GM11168 (cell line): ENCODE measurements at regions not wholly inside any gene's neighbourhood (a gene's known extent, or its start where the extent isn't known, plus 50 kb on each side); places are given as distances from the start of the nearest gene placed in this dataset.

Experiments
- in situ Hi-C: fragments of 300-500 bp; cut with MboI; formaldehyde crosslinking; loops from one replicate; pipeline ENCODE4 v1.12.0; 2022; ENCODE audit warnings: low sequenced_read_pairs; ENCODE audit not compliant: unreplicated experiment

DNA sequence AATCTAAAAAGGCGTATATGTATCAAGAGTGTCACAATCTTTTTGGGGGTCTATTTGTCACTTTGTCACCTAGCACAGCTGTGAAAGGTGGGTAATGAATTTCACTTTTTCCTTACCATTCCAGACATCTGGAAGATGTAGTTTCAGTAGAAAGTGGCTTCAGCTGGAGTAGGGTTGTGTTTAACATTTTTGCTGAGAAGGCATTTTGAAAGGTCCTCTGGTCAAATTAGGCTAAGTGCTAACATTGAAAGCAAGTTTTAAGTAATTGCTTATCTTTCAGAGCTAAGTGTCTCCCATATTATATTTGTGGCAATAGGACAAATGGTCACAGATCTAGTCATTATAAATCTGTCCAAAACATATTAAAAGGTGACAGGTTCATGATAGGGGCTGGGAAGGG, 542.1 kb upstream of the SPHKAP start:
- in situ Hi-C loops: no loop called here

DNA sequence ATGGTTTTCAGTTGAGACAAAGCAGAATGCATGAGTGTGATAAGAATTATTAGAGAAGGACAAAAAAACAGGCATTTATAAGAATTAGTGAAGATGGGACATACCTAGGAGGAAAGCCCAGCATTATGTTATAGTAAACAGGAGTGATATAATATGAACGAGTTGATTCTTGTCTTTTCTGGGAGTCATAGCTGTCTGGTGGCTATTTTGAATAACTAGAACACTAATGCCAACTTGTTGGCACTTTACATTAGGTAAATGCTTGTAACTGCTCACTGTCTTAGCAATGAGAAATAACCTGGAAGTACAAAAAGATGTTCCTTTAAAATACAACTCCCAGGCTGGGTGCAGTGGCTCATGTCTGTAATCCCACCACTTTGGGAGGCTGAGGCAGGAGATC, 540.8 kb upstream of the SPHKAP start:
- in situ Hi-C loops: no loop called here

DNA sequence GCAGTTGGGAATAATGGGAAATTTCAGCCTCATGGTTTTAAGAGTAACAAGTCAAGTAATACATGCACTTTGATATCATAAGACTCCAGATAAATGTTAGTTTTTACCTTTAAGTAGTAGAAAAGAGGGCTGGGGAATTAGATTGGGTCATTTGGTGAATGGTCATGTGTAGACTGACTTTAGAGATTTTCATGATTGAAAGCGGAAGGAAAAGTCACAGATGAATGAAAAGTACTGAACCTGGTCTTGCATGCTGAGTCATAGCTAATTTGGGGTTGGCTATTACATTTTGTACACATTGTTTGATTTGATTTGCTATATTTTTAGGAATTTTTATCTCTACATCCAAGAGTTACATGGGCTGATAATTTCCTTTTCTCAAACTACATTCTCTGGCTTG, 539.4 kb upstream of the SPHKAP start:
- in situ Hi-C loops: no loop called here

- in situ Hi-C loops: no loop called here
Measured at GRCh38 chr2:228709788-228710371, 528.4 kb upstream of the SPHKAP start.

- in situ Hi-C loops: no loop called here
Measured at GRCh38 chr2:228707846-228708245, 526.4 kb upstream of the SPHKAP start.

DNA sequence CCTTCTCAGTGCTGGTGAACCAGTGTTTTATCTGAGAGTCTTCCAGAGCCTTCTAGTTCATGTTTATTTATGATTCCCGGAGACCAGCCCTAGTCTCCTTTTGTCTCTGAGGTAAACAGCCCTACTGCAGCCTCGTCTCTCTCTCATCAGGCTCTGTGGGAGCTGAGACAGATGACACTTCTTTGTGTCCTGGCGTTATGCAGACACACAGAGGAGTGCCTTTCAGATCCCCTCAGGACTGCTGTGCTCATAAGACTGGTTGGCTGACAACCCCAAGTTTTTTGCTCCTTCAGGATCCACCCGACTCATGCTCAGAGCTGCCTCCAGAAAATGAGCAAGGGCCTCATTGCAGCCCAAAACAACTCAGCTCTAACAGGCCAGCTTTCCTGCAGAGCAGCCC, 523.8 kb upstream of the SPHKAP start:
- in situ Hi-C loops: no loop called here

GRCh38 chr2:228703152-228703551, 521.7 kb upstream of the SPHKAP start:
- in situ Hi-C loops: no loop called here

GRCh38 chr2:228701506-228701905, 520.0 kb upstream of the SPHKAP start:
- in situ Hi-C loops: no loop called here

- in situ Hi-C loops: no loop called here
Measured at GRCh38 chr2:228700638-228701037, 519.2 kb upstream of the SPHKAP start.

GRCh38 chr2:228699888-228700287, 518.4 kb upstream of the SPHKAP start:
- in situ Hi-C loops: no loop called here

DNA sequence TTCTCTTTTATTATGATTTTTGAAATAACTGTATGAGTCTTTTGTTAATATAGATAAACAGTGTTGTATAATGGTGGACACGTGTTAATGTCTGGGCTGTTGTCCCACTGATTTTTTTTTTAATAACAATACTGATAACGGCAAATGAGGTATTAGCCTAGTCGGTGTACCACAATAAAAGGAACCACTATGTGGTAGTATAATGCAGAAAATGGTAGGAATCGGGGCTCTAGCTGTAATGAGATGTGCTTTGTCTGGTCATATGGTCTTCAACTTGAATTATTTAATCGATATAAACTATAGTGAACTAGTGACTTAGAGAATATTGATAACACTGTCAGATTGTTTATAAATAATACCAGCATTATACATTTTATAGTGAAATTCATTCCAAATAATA, 517.9 kb upstream of the SPHKAP start:
- in situ Hi-C loops: no loop called here

- in situ Hi-C loops: no loop called here
Measured at GRCh38 chr2:228698963-228699362, 517.5 kb upstream of the SPHKAP start.

DNA sequence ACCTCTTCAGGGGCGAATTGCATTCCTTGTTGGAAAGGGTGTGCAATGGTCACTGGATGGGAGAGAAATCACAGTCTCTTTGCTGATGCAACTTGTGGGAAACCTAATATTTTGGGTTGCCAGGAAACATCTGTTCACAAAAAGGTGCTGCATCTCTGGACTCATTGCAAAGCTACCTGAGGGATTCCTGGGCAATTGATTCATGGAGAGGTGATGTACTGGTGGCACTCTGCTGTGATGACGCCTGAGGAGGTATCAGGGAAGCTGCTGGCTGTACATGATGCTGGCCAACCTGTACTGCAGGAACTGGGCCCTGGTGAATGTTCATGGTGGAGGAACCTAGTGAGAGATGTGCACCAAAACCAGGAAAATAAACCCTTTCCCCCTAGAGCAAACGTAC, 516.0 kb upstream of the SPHKAP start:
- in situ Hi-C loops: no loop called here

DNA sequence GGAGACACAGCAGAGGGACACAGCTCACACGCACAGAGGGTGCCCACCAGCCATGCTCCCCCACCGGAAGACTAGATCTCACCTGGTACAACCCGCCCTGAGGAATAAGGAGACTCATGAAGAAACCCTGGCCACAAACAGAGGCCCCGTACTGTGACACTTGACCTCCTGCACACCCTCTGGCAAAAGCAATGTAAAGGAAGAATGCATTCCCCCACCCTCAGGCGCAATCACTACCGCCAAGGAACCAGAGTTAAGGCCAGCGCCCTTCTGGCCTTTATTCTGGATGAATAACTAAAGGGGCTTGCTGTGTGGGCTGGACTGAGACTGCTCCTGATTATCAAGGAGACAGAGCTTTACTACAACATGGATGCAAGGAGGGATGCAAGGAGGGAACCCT, 509.2 kb upstream of the SPHKAP start:
- in situ Hi-C loops: no loop called here

DNA sequence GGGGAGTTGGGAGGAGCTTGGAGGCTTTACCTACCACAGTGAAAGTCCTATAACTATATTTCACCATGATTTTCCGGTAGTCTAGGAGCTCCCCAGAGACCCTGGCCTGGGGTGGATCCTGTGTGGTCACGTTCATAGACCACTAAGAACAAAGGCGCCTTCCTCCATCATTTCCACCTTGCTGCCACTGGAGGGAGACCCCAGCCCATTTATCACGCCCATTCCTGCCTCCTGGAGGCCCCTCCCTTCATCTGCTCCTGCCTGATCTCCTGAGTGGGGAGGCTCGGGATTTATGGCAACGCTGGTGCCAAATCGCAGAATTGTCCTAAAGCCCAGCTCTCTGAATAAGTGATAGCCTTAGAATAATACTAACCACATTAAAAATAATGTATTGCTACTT, 507.6 kb upstream of the SPHKAP start:
- in situ Hi-C loops: no loop called here

- in situ Hi-C loops: no loop called here
Measured at GRCh38 chr2:228688007-228688645, 506.6 kb upstream of the SPHKAP start.

DNA sequence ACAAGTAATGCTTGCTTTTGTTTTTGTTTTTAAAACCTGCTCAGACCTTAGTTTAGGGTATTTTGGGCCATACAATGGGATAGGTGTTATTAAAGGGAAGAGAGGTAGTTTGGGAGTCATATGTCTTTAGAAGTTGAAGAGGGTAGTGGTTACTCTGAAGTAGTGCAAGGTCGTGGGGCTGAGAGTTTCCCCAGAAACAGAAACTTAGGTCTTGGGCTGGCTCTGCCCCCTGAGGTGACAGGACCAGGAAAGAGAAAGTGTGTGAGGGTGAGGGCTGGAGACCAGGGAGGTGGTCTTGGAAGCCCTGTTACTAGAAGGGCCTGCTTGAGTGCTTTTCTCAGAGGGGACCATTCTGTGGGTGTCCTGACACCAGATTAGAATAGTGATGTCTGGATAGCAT, 500.5 kb upstream of the SPHKAP start:
- in situ Hi-C loops: no loop called here

DNA sequence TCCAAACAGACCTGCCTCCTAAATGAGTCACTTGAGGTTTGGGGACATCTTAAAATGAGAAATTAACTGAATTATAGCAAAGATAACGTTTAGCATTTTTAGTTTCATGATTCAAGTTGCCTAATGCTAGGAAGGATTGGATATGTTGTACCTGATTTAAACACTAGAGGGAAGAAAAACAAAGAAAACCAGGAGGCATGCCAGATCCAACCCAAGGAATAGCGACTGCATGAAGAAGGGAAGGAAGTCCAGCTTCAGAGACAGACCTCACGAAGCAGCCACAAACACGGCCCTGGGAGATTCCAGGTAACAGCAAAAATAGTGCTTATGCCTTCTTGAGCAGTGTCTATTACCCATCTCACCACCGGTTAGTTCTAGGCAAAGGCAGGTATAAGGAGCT, 499.9 kb upstream of the SPHKAP start:
- in situ Hi-C loops: no loop called here

DNA sequence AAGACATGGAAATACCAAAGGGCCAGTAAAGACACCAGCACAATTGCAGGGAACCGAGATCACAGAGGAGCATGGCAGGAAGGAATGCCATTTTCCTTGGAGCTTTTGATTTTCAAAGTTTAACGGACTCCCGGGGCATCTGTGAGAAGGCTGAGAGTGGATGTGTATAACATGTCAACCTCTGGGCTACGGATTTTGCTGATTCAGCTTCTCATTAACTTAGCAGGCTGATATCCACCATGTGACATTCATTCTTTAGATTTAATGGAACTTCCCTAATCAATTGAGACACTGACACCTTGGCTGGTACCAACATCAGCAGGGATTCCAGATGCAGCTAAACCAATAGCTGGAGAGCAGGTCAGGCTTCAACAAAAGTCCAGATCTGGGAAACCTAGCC, 496.6 kb upstream of the SPHKAP start:
- in situ Hi-C loops: no loop called here

- in situ Hi-C loops: no loop called here
Measured at GRCh38 chr2:228675646-228676045, 494.2 kb upstream of the SPHKAP start.

GRCh38 chr2:228675091-228675490, 493.6 kb upstream of the SPHKAP start:
- in situ Hi-C loops: no loop called here

DNA sequence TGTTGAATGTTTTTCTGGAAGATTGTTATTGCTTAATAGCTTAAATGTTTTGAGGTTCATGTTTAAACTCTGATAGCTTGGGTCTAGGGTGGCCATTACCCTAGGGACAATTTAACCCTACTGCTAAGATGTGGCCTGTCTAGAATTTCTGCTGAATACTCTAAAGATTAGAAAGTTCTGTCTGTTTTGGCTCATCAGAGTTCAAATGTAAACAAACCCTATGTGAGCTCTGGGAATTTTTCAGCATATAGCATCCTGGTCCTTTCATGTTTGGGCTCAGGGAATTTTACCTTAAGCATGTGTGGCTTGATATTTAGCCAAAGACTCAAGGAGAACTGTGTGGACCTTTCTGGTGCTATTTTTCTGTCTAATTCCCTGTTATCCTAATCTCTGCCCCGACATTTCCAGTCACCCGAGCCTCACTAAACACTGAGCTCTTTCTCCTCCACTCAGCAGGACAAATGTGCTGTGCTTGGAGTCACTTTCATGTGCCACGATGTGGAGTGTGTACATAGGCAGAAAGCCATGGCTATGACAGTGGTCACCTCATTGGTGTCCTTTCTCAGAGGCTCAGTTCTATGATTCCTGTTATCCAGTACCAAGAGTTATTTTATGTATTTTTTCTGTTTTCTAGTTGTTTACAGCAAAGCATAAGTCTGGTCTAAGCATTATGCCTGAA, 492.5 kb upstream of the SPHKAP start:
- in situ Hi-C loops: no loop called here
